PC-9 (cell line): ENCODE measurements at regions not wholly inside any gene's neighbourhood (a gene's known extent, or its start where the extent isn't known, plus 50 kb on each side); places are given as distances from the start of the nearest gene placed in this dataset.
"Not testable (repeated sequence)": the region's sequence is repeated elsewhere in the genome, so short reads cannot be mapped to it uniquely, and the experiment has no call there.

Experiments
- BruUV-seq: library from RNA; stranded (reverse); fragments of 400-500 nt; replicated peaks from 2 replicates; lab custom pipeline; 2021; lab: Mats Ljungman, UMichigan
- CTCF ChIA-PET: fragments of 300-600 bp; sonication (Branson Sonifier 250); formaldehyde crosslinking; loops from one replicate; lab custom pipeline; 2022; ENCODE audit warnings: antibody characterized with exemption; lab: Charles Lee
- POLR2A ChIA-PET: fragments of 300-600 bp; sonication (Branson Sonifier 250); formaldehyde crosslinking; loops from one replicate; lab custom pipeline; 2022; ENCODE audit warnings: antibody characterized with exemption; ENCODE audit not compliant: unreplicated experiment; lab: Charles Lee
- DNase-seq, 2 experiments: peaks; one replicate each; pipeline versions ENCODE4 v3.0.0 to v3.0.0-alpha.2; 2015 to 2022; ENCODE audit warnings: mixed read lengths in 1 of 2
- H2AFZ ChIP-seq: fragments of 200-600 bp; sonication (generic); 2 replicates; pipeline ENCODE4 v1.8.1; 2017; ENCODE audit warnings: antibody characterized with exemption
- H3F3A ChIP-seq: fragments of 200-600 bp; sonication (generic); 2 replicates; pipeline ENCODE4 v1.8.1; 2017; ENCODE audit warnings: antibody characterized with exemption, mild to moderate bottlenecking, low read depth; ENCODE audit not compliant: insufficient read depth
- H3K27ac ChIP-seq: fragments of 200-600 bp; sonication (generic); 2 replicates; pipeline ENCODE4 v1.6.1; 2016; ENCODE audit warnings: mixed run types
- H3K27me3 ChIP-seq: fragments of 200-600 bp; sonication (generic); 2 replicates; pipeline ENCODE4 v1.6.1; 2016; ENCODE audit warnings: low read depth, mixed run types; ENCODE audit not compliant: insufficient read depth
- H3K36me3 ChIP-seq: fragments of 200-600 bp; sonication (generic); 2 replicates; pipeline ENCODE4 v1.6.1; 2016; ENCODE audit warnings: low read depth, mixed run types
- H3K4me1 ChIP-seq: fragments of 200-600 bp; sonication (generic); replicated peaks from 2 replicates; pipeline ENCODE4 v1.6.1; 2016; ENCODE audit warnings: mixed run types; ENCODE audit not compliant: insufficient read depth
- H3K4me2 ChIP-seq: fragments of 200-600 bp; sonication (generic); 2 replicates; pipeline ENCODE4 v1.6.1; 2017; ENCODE audit warnings: mixed run types
- H3K4me3 ChIP-seq: fragments of 200-600 bp; sonication (generic); 2 replicates; pipeline ENCODE4 v1.6.1; 2016; ENCODE audit warnings: mixed run types
- H3K79me2 ChIP-seq: fragments of 200-600 bp; sonication (generic); 2 replicates; pipeline ENCODE4 v1.6.1; 2017; ENCODE audit warnings: low read depth, mixed run types
- H3K9me2 ChIP-seq: fragments of 200-600 bp; sonication (generic); 2 replicates; pipeline ENCODE4 v1.8.1; 2017; ENCODE audit warnings: mild to moderate bottlenecking; ENCODE audit not compliant: insufficient read depth
- H3K9me3 ChIP-seq: fragments of 200-600 bp; sonication (generic); 2 replicates; pipeline ENCODE4 v1.8.1; 2016; ENCODE audit warnings: low read depth; ENCODE audit not compliant: insufficient read depth
- H4K20me1 ChIP-seq: fragments of 200-600 bp; sonication (generic); 2 replicates; pipeline ENCODE4 v1.8.1; 2017; ENCODE audit not compliant: insufficient read depth
- CTCF ChIP-seq: fragments of 200-600 bp; sonication (generic); conservative IDR thresholded peaks from 2 replicates; pipeline ENCODE4 v1.6.1; 2017; ENCODE audit warnings: mixed run types, antibody characterized with exemption, mild to moderate bottlenecking, moderate library complexity
- EZH2 ChIP-seq: fragments of 200-600 bp; sonication (generic); IDR thresholded peaks from 2 replicates; pipeline ENCODE4 v1.8.0; 2017; ENCODE audit warnings: antibody characterized with exemption, low read depth
- intact Hi-C: fragments of 100-400 bp; cut with micrococcal nuclease; formaldehyde crosslinking; loops from one replicate; pipeline ENCODE4 v1.10.0; 2022; ENCODE audit not compliant: unreplicated experiment

- no peaks in the 10 kb centered on the region for H3F3A ChIP-seq
- TF ChIP-seq CTCF = no peak
- no peak for TF ChIP-seq EZH2
- intact Hi-C loops = no loop called here
- no peak overlapping the region for H3K4me2 ChIP-seq
- H3K4me3 ChIP-seq = no peak overlapping the region
- POLR2A ChIA-PET = no interaction called here
- H3K79me2 ChIP-seq = no peaks in the 10 kb centered on the region
- no peaks in the 10 kb centered on the region for H3K36me3 ChIP-seq
- no peaks in the 10 kb centered on the region for H3K4me1 ChIP-seq
- no peaks in the 10 kb centered on the region for H4K20me1 ChIP-seq
- no peaks in the 10 kb centered on the region for H3K9me2 ChIP-seq
- no peak for DNase-seq
- CTCF ChIA-PET = no interaction called here
- H3K9me3 ChIP-seq = no peaks in the 10 kb centered on the region
- peaks cover 15% of the 10 kb centered on the region for H3K27me3 ChIP-seq
- no TSS peak for BruUV-seq
- H3K27ac ChIP-seq = no peak overlapping the region
- no peak overlapping the region for H2AFZ ChIP-seq
Observed at GRCh38 chr2:7559791-7560190, 642.6 kb downstream of the RNF144A start.

GRCh38 chr2:7566382-7566881 lies 649.2 kb downstream of the RNF144A start:
- Histone ChIP-seq H3K9me2 (no peaks in the 10 kb centered on the region), H2AFZ (no peak overlapping the region), H3K27me3 (0 out of 2 replicates have a peak, but pooled peaks cover 8% of the 10 kb centered on the region), H3K79me2 (no peaks in the 10 kb centered on the region), H3K4me1 (no peaks in the 10 kb centered on the region), H3K9me3 (no peaks in the 10 kb centered on the region), H3K4me2 (no peak overlapping the region), H3K4me3 (no peak overlapping the region), H4K20me1 (no peaks in the 10 kb centered on the region), H3K27ac (no peak overlapping the region), H3F3A (no peaks in the 10 kb centered on the region), H3K36me3 (no peaks in the 10 kb centered on the region)
- DNase-seq = no peak
- ChIA-PET CTCF (no interaction called here), POLR2A (no interaction called here)
- intact Hi-C loops = no loop called here
- BruUV-seq = no TSS peak
- TF ChIP-seq CTCF (no peak), EZH2 (no peak)

GRCh38 chr2:7567116-7567515 lies 649.9 kb downstream of the RNF144A start:
- H4K20me1 ChIP-seq, H3K9me3 ChIP-seq, H3K27ac ChIP-seq, POLR2A ChIA-PET, H3K9me2 ChIP-seq, DNase-seq, CTCF ChIA-PET, H3K27me3 ChIP-seq, intact Hi-C loops, H3K4me3 ChIP-seq, H3K4me1 ChIP-seq, H2AFZ ChIP-seq, H3K36me3 ChIP-seq, H3K79me2 ChIP-seq, H3F3A ChIP-seq, H3K4me2 ChIP-seq, BruUV-seq: not testable (repeated sequence)

GRCh38 chr2:7567646-7568045 lies 650.4 kb downstream of the RNF144A start:
- Histone ChIP-seq H4K20me1 (no peaks in the 10 kb centered on the region), H3K27ac (no peak overlapping the region), H3K4me1 (no peaks in the 10 kb centered on the region), H2AFZ (no peak overlapping the region), H3K36me3 (no peaks in the 10 kb centered on the region), H3K9me3 (no peaks in the 10 kb centered on the region), H3K79me2 (no peaks in the 10 kb centered on the region), H3K4me2 (no peak overlapping the region), H3K4me3 (no peak overlapping the region), H3K27me3 (0 out of 2 replicates have a peak, but pooled peaks cover 8% of the 10 kb centered on the region), H3K9me2 (no peaks in the 10 kb centered on the region), H3F3A (no peaks in the 10 kb centered on the region)
- TF ChIP-seq CTCF = no peak
- no peak for TF ChIP-seq EZH2
- intact Hi-C loops = no loop called here
- CTCF ChIA-PET = no interaction called here
- no TSS peak for BruUV-seq
- POLR2A ChIA-PET = no interaction called here
- DNase-seq = no peak
